ENCODE measurements at regions not wholly inside any gene's neighbourhood (a gene's known extent, or its start where the extent isn't known, plus 50 kb on each side); places are given as distances from the start of the nearest gene placed in this dataset.

DNA sequence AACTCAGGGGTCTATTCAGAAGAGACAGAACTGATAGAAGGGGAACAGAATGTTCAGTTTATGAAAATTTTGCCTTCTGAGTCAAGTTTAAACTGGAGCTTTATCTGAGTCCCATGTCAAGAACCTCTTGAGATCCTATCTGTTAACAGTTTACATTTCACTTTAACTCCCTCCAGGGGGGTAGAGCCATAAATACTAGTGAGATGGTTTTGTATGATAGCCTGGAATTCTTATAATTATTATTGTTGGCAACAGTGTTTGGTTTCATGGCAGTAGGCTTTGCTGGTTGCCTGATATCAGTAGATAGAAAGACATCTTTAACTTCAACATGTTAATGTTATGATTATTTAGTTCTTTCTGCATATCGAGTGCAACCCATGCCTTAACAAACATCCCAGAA, 498.5 kb downstream of the INSC start:
- TF ChIP-seq, protein P1, sequence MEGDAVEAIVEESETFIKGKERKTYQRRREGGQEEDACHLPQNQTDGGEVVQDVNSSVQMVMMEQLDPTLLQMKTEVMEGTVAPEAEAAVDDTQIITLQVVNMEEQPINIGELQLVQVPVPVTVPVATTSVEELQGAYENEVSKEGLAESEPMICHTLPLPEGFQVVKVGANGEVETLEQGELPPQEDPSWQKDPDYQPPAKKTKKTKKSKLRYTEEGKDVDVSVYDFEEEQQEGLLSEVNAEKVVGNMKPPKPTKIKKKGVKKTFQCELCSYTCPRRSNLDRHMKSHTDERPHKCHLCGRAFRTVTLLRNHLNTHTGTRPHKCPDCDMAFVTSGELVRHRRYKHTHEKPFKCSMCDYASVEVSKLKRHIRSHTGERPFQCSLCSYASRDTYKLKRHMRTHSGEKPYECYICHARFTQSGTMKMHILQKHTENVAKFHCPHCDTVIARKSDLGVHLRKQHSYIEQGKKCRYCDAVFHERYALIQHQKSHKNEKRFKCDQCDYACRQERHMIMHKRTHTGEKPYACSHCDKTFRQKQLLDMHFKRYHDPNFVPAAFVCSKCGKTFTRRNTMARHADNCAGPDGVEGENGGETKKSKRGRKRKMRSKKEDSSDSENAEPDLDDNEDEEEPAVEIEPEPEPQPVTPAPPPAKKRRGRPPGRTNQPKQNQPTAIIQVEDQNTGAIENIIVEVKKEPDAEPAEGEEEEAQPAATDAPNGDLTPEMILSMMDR (IDR thresholded peaks at IDR 0.05): no peak
- no peaks in the 10 kb centered on the region for H3K36me3 ChIP-seq
- H3K4me3 ChIP-seq: no peak overlapping the region
- no peaks in the 10 kb centered on the region for H3K4me1 ChIP-seq
- intact Hi-C loops (cut with DNase I): no loop called here
- H3K9me3 ChIP-seq: no peaks in the 10 kb centered on the region
- DNase-seq (no peak), ATAC-seq (no peak)
- no peak overlapping the region for H3K27ac ChIP-seq
- no peaks in the 10 kb centered on the region for H3K27me3 ChIP-seq (ENCODE audit: low read depth)

DNA sequence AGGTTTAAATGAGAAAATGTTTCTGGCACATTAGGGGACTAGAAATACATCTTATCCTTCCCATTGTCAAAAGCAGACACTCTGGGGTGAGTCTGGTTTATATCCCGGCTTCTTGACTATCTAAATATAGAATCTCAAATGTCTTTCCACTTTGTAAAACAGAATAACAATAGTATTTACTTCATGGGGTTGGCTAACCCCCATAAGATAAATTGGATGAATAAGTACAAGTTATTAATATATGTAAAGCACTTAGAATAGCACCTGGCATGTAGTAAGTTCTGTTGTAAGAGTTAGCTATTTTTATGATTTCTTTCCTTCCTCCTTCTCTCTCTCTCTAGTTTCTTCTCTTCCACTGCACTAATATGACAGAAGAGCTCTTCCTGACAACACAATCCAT, 499.1 kb downstream of the INSC start:
- intact Hi-C loops (cut with DNase I): no loop called here
- Histone ChIP-seq H3K4me1 (no peaks in the 10 kb centered on the region), H3K4me3 (no peak overlapping the region), H3K27me3 (ENCODE audit: low read depth) (no peaks in the 10 kb centered on the region), H3K27ac (no peak overlapping the region), H3K9me3 (no peaks in the 10 kb centered on the region), H3K36me3 (no peaks in the 10 kb centered on the region)
- DNase-seq (no peak), ATAC-seq (no peak)
- TF ChIP-seq, protein P1 (IDR thresholded peaks at IDR 0.05): no peak

DNA sequence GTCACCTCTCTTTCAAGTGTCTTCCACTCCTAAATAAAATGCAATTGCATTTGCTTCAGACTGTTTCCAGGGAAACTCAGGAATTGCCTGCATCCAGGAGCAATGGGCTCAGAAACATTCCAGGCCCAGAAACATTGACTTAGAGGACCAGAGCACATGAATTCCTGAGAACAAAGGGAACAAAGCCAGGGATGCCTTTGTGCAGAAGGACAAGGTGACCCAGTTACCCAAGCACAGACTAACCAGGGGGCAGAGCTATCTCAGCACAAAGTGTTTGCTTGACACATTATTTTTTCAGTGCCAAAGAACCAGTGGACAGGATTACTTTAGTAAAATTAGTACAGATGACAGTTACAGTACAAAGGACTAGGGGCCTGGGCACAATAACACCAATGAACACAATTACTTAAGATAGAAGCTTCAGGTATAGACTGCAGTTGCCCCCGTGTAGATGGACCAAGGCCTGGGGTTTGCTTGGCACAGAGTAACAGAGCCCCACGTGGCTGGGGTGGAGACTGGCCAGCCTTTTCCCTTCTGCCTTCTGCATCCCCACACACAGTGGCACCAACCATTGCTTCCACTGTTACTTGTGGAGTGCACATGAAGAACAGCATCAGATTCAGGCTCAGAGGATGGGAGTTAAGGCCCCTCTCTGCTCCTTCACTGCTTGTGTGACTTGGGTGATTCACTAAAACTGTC, 500.8 kb downstream of the INSC start:
- H3K4me1 ChIP-seq: no peaks in the 10 kb centered on the region
- H3K27ac ChIP-seq: no peak overlapping the region
- no peak overlapping the region for H3K4me3 ChIP-seq
- H3K9me3 ChIP-seq: no peaks in the 10 kb centered on the region
- no peaks in the 10 kb centered on the region for H3K36me3 ChIP-seq
- TF ChIP-seq, protein P1 (IDR thresholded peaks at IDR 0.05): no peak
- no peaks in the 10 kb centered on the region for H3K27me3 ChIP-seq (ENCODE audit: low read depth)
- intact Hi-C loops (cut with DNase I): no loop called here
- DNase-seq (no peak), ATAC-seq (no peak)

DNA sequence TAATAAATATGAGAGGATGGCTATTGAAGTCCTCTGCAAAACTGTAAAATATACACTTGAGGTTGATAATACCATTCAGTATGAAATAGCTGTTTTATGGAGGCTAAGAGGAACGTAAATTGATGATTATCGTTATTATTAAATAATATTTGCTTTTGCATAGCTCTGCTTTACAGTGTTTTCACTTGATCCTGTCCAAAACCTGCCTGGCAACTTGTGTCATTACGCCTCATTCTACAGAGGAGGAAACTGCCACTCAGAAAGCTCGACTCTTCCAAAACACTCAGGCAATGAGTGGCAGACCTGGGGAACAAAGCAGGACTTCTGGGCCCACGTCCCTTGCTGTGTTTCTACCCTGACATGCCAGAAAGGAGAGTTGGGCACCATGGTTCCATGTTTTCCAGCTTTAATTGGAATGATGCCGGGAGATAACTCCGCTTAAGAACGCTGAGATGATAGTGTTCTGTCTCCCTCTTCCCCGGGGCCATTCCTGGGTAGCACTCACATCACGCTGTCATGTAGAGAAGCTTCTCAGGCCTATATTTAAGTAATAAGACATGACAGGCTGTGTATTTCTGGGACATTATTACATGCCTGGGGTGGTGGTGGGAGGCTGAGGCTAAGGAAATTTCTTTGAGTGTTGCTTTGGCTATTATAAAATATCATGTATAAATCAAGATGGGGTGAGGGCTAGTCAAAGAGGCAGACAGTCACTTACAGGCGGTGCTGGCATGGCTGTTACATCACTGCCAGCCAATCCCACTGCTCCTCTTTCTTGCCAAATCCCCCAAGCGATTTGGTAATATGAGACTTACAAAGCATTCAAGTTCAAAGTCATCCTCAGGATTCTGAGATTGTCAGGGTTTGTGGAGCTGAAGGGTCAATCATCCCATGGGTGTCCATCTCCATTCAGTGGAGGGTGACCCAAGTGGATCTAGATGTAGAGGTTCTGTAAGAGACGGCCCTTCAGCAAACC, 501.7 kb downstream of the INSC start:
- Histone ChIP-seq H3K4me3 (no peak overlapping the region), H3K27me3 (ENCODE audit: low read depth) (no peaks in the 10 kb centered on the region), H3K36me3 (no peaks in the 10 kb centered on the region), H3K9me3 (no peaks in the 10 kb centered on the region), H3K4me1 (no peaks in the 10 kb centered on the region), H3K27ac (no peak overlapping the region)
- TF ChIP-seq, protein P1 (IDR thresholded peaks at IDR 0.05): no peak
- ATAC-seq: no peak
- intact Hi-C loops (cut with DNase I): no loop called here
- no peak for DNase-seq

DNA sequence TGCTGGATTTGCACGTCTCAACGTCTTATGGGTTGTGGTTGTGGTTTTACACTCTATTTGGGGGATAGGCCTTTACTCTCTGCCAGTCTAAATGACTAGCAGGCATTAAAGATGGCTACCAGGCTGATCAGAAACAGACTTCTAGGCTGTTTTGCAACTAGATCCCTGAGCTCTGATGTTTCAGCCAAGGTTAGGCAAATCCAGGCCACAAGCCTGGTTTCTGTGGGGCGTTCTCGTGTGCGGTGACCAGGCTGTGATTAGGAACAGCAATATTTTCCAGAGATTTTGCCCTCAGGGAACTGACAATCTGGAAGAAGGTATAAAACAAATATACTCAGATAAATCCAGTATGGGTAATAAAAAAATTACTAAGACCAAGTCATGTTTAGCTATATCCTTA, 502.4 kb downstream of the INSC start:
- DNase-seq (no peak), ATAC-seq (no peak)
- Histone ChIP-seq H3K9me3 (no peaks in the 10 kb centered on the region), H3K27ac (no peak overlapping the region), H3K4me1 (no peaks in the 10 kb centered on the region), H3K36me3 (no peaks in the 10 kb centered on the region), H3K4me3 (no peak overlapping the region), H3K27me3 (ENCODE audit: low read depth) (no peaks in the 10 kb centered on the region)
- TF ChIP-seq, protein P1 (IDR thresholded peaks at IDR 0.05): no peak
- intact Hi-C loops (cut with DNase I): no loop called here

Data from lower lobe of right lung (tissue), 2 donors.